ENCODE measurements at regions not wholly inside any gene's neighbourhood (a gene's known extent, or its start where the extent isn't known, plus 50 kb on each side); places are given as distances from the start of the nearest gene placed in this dataset.

GRCh38 chr6:105781915-105782314, 304.2 kb upstream of the PRDM1 start:
- TF ChIP-seq, protein P1, sequence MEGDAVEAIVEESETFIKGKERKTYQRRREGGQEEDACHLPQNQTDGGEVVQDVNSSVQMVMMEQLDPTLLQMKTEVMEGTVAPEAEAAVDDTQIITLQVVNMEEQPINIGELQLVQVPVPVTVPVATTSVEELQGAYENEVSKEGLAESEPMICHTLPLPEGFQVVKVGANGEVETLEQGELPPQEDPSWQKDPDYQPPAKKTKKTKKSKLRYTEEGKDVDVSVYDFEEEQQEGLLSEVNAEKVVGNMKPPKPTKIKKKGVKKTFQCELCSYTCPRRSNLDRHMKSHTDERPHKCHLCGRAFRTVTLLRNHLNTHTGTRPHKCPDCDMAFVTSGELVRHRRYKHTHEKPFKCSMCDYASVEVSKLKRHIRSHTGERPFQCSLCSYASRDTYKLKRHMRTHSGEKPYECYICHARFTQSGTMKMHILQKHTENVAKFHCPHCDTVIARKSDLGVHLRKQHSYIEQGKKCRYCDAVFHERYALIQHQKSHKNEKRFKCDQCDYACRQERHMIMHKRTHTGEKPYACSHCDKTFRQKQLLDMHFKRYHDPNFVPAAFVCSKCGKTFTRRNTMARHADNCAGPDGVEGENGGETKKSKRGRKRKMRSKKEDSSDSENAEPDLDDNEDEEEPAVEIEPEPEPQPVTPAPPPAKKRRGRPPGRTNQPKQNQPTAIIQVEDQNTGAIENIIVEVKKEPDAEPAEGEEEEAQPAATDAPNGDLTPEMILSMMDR (IDR thresholded peaks at IDR 0.05; ENCODE audit: insufficient read depth, low read length, poor library complexity, severe bottlenecking), result no peak
- TF ChIP-seq EZH2phosphoT487 (conservative IDR thresholded peaks at IDR 0.05; ENCODE audit: low read length), result no peak
- no peaks in the 10 kb centered on the region for H3F3A ChIP-seq (ENCODE audit: insufficient read depth)
- H3K36me3 ChIP-seq (ENCODE audit: low read length), result no peaks in the 10 kb centered on the region
- H3K4me2 ChIP-seq (ENCODE audit: low read depth, low read length, poor library complexity, severe bottlenecking), result no peak overlapping the region
- H3K9ac ChIP-seq (ENCODE audit: low read length), result no peak overlapping the region
- H3K27ac ChIP-seq (ENCODE audit: low read depth, low read length), result no peak overlapping the region
- H2AFZ ChIP-seq (ENCODE audit: low read depth, low read length, severe bottlenecking), result no peak overlapping the region
- no peak overlapping the region for H3K4me3 ChIP-seq (ENCODE audit: insufficient read depth, low read length, poor library complexity, severe bottlenecking)
- H4K20me1 ChIP-seq (ENCODE audit: low read depth, low read length), result no peaks in the 10 kb centered on the region
- H3K79me2 ChIP-seq (ENCODE audit: insufficient read depth, low read length), result no peaks in the 10 kb centered on the region
- no peaks in the 10 kb centered on the region for H3K27me3 ChIP-seq (ENCODE audit: low read length)
- no peaks in the 10 kb centered on the region for H3K9me2 ChIP-seq (replicated peaks; ENCODE audit: insufficient read depth, low read length)
- no peaks in the 10 kb centered on the region for H3K9me3 ChIP-seq (ENCODE audit: insufficient read depth, low read length)

GRCh38 chr6:105781248-105781647, 304.9 kb upstream of the PRDM1 start:
- Histone ChIP-seq H3K27ac (ENCODE audit: low read depth, low read length) (no peak overlapping the region), H4K20me1 (ENCODE audit: low read depth, low read length) (no peaks in the 10 kb centered on the region), H3K9me3 (ENCODE audit: insufficient read depth, low read length) (no peaks in the 10 kb centered on the region), H3K4me3 (ENCODE audit: insufficient read depth, low read length, poor library complexity, severe bottlenecking) (no peak overlapping the region), H2AFZ (ENCODE audit: low read depth, low read length, severe bottlenecking) (no peak overlapping the region), H3K4me2 (ENCODE audit: low read depth, low read length, poor library complexity, severe bottlenecking) (no peak overlapping the region), H3K27me3 (ENCODE audit: low read length) (no peaks in the 10 kb centered on the region), H3K9me2 (replicated peaks; ENCODE audit: insufficient read depth, low read length) (no peaks in the 10 kb centered on the region), H3K9ac (ENCODE audit: low read length) (no peak overlapping the region), H3F3A (ENCODE audit: insufficient read depth) (no peaks in the 10 kb centered on the region), H3K36me3 (ENCODE audit: low read length) (no peaks in the 10 kb centered on the region), H3K79me2 (ENCODE audit: insufficient read depth, low read length) (no peaks in the 10 kb centered on the region)
- TF ChIP-seq, protein P1 (IDR thresholded peaks at IDR 0.05; ENCODE audit: insufficient read depth, low read length, poor library complexity, severe bottlenecking), result no peak
- TF ChIP-seq EZH2phosphoT487 (conservative IDR thresholded peaks at IDR 0.05; ENCODE audit: low read length), result no peak

- no peak overlapping the region for H3K27ac ChIP-seq (ENCODE audit: low read depth, low read length)
Measured at GRCh38 chr6:105780146-105780860, 305.8 kb upstream of the PRDM1 start.

More at GRCh38 chr6:105780146-105780860, 305.8 kb upstream of the PRDM1 start:
- no peak for TF ChIP-seq EZH2phosphoT487 (conservative IDR thresholded peaks at IDR 0.05; ENCODE audit: low read length)
- TF ChIP-seq, protein P1 (IDR thresholded peaks at IDR 0.05; ENCODE audit: insufficient read depth, low read length, poor library complexity, severe bottlenecking), result no peak
- no peaks in the 10 kb centered on the region for H3K36me3 ChIP-seq (ENCODE audit: low read length)
- no peak overlapping the region for H3K9ac ChIP-seq (ENCODE audit: low read length)
- no peak overlapping the region for H3K4me2 ChIP-seq (ENCODE audit: low read depth, low read length, poor library complexity, severe bottlenecking)
- no peaks in the 10 kb centered on the region for H3K9me3 ChIP-seq (ENCODE audit: insufficient read depth, low read length)
- H3F3A ChIP-seq (ENCODE audit: insufficient read depth), result no peaks in the 10 kb centered on the region
- H3K9me2 ChIP-seq (replicated peaks; ENCODE audit: insufficient read depth, low read length), result no peaks in the 10 kb centered on the region
- H3K79me2 ChIP-seq (ENCODE audit: insufficient read depth, low read length), result no peaks in the 10 kb centered on the region
- H3K27me3 ChIP-seq (ENCODE audit: low read length), result no peaks in the 10 kb centered on the region
- H2AFZ ChIP-seq (ENCODE audit: low read depth, low read length, severe bottlenecking), result no peak overlapping the region
- H3K4me3 ChIP-seq (ENCODE audit: insufficient read depth, low read length, poor library complexity, severe bottlenecking), result no peak overlapping the region
- H4K20me1 ChIP-seq (ENCODE audit: low read depth, low read length), result no peaks in the 10 kb centered on the region
